ENCODE measurements at regions not wholly inside any gene's neighbourhood (a gene's known extent, or its start where the extent isn't known, plus 50 kb on each side); places are given as distances from the start of the nearest gene placed in this dataset.

DNA sequence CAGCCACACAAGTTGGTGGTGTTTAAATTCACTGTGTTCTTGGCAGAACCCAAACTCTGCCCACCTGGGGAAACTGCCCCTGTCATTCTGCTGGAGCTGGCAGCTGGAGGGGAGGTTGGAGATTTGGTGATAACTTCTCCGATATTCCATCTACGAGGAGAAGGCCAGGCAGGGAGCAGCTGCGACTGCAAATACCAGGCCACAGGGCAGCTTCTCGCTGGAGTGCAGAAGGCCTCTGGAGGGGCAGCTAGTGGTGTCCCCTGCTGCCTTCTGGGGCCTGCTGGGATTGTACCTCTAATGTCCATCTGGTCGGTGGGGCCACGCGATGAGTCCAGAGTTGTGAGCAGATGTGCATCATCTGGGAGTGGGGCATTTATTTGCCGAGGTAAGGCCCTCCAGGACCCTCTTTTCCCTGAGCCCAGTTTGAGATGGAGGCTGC is 98.9 kb downstream of the ACKR3 start:
- in situ Hi-C loops (cut with HindIII; ENCODE audit: low sequenced_read_pairs) = no loop called here
- DNase-seq (ENCODE audit: low spot score) = no peak

DNA sequence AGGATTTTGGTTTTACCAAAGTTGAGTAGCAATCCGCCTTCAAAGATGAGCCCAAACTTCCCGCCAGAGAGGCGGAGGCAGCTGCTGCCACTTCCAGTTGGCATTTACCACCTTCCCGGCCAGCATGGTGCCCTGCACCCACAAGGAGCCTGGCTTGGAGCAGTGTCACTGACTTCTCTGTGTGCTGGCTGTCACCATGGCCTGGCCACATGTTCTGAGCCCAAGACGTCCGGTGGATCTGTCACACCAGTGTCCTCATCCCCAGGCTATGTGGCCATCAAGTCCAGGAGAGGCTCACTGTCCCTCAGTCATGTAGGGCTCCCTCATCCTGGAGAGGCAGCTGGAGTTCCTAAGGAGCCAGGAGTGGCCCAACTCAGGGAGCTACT is 100.6 kb downstream of the ACKR3 start:
- in situ Hi-C loops (cut with HindIII; ENCODE audit: low sequenced_read_pairs) = no loop called here
- DNase-seq (ENCODE audit: low spot score) = no peak

DNA sequence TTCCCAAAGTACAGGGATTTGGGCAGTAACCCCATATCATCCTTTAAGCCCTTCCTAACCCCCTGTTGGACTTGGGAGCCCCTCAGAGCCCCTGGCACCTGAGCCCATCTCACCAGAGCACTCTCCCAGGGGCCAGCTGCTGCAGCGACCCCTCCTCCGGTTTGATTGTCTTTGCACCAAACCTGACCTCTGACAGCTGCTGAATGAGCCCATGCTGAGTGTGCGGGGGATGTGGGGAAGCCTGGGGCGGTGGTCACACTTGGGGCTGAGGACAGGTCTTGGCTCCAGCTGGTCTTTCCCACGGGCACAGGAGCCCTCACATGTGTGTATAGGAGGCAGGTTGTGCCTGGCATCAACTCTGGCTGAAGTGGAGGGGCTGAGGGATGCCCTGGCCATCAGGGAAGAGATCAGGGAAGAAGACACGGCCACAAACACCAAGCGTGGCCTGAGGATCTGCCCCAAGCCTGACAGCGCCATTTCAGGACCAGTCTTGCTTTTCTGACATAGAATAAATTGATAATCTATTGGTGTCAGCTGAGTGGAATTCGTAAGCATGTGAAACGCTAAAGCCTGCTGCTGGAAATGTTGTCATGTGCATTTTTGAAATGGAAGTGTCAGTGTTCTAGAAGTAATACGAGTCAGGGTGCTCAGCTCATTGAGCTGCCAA is 102.4 kb downstream of the ACKR3 start:
- in situ Hi-C loops (cut with HindIII; ENCODE audit: low sequenced_read_pairs) = no loop called here
- no peak for DNase-seq (ENCODE audit: low spot score)

DNA sequence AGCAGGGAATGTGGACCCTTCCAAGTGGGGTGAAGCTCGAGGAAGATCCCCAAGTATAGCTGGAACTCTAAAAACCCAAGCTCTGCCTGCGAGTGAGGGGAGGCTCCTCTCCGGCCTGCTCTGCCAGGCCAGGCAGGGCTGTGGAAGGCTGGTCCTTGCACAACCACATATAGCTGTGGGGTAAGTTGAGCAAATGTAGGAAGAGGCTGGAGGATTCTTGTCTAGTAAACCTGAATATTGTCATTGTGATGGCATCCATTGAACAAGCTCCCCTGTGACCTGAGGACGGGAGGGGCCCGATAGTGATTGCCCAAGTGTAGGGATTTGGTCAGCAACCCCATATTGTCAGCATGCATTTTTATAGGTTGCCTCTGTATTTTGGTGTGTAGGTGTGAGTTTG is 103.0 kb downstream of the ACKR3 start:
- no peak for DNase-seq (ENCODE audit: low spot score)
- in situ Hi-C loops (cut with HindIII; ENCODE audit: low sequenced_read_pairs) = no loop called here

DNA sequence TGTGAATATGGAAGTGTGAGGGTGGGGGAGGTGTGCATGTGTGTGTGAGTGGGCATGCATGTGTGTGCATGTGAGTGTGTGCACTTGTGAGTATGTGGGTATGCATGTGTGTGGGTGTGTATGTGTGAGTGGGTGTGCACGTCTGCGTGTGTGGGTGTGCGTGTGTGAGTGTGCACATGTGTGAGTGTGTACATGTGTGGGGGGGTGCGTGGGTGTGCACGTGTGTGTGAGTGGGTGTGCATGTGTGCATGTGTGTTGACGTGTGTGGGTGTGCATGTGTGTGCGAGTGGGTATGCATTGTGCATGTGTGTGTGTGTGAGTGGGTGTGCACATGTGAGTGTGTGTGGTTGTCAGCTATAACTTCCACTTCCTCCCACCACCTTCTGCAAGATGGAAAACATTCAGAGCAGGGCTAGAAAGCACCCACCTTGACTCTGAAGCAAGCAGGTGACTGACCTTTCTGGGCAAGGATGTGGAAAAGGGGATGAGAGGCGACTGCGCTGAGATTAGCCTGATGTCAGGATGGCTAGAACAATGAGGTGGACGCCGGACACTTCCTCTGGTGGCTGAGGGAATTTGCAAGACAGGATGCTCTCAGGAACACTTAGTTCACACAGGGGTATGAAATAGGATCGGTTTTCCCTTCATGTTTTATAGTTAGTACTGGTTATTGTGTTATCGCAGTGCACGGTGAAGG is 103.6 kb downstream of the ACKR3 start:
- in situ Hi-C loops (cut with HindIII; ENCODE audit: low sequenced_read_pairs) = no loop called here
- no peak for DNase-seq (ENCODE audit: low spot score)

DNA sequence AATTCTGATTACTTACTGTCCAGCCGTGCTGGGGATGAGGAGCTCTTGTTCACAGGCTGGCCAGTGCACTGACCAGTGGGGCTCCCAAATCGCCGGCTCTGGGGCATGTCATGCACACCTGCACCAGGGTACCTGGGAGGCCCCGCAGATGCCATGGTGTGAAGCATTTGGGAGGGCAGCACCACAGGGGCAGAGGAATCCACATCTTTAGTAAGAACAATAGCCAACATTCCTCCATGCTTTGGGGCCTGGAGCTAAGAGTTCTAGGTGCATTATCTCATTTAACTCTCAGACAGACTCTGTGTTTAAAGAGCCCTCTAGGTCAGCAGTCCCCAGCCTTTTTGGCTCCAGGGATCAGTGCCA is 104.2 kb downstream of the ACKR3 start:
- no peak for DNase-seq (ENCODE audit: low spot score)
- in situ Hi-C loops (cut with HindIII; ENCODE audit: low sequenced_read_pairs) = no loop called here

DNA sequence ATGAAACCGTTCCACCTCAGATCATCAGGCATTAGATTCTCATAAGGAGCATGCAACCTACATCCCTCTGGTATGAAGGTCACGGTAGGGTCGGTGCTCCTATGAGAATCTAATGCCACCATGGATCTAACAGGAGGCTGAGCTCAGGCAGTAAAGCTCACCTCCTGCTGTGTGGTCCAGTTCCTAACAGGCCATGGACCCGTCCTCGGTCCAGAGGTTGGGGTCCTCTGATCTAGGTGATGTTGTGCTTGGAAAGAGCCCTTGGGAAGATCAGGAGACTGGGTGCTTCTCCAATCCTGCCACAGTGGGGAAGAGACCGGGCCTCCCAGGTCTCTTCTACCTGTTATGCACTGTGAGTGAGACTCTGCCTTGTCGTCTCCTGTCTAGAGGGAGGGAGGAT is 104.6 kb downstream of the ACKR3 start:
- in situ Hi-C loops (cut with HindIII; ENCODE audit: low sequenced_read_pairs) = no loop called here
- no peak for DNase-seq (ENCODE audit: low spot score)

DNA sequence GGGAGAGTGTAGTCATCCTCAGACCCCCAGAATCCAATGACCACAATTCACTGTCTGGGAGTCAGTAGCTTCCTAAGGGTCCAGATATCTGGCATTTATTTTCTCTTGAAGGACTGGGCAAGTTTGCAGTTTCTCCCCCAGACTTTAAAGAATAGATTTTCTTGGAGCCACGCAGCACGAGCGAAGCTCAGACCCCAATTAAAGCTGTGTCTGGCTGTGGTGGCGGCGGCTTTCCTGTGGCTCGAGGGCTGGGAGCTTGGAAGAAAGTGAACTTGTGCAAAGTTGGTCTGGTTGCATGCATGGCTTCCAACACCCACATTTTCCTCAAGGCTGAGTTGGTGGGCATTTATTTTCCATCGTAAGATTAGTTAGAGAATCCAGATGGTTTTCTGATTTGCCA is 105.0 kb downstream of the ACKR3 start:
- in situ Hi-C loops (cut with HindIII; ENCODE audit: low sequenced_read_pairs) = no loop called here
- DNase-seq (ENCODE audit: low spot score) = no peak

DNA sequence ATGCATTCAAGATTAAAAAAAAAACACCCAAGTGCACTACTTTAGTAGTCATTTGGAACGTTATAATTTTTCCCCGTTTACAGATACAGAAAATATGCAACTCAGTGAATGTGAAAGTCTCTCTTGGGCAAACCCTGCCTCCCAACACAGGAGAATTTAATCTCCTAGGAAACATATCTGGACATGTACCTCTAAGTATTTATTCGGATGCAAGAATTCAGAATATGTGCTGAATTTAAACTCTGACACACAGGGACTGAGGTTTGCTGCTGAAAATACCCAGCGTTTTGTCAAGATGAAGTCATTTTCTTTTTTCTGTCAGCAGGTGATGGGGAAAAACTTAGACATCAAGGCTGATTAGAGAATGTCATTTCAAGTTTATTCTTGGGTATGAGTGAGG is 105.4 kb downstream of the ACKR3 start:
- DNase-seq (ENCODE audit: low spot score) = no peak
- in situ Hi-C loops (cut with HindIII; ENCODE audit: low sequenced_read_pairs) = no loop called here

DNA sequence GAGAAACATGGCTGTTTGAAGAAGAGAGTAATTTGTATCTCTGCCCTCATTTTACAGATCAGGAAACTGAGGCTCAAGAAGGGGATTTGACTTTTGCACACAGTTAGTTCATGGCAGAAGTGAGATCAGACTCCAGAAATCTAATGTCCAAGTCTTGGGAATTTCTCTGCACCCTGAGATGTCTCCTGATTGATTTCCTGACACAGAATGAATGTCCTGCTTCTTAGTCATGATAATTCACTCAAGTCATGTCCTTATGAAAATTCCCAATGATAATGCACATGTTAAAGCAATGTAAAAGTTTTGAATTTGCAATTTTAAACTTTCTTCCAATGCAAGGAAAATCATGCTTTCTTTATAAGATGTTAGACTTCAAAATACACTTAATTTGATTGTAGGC is 105.9 kb downstream of the ACKR3 start:
- in situ Hi-C loops (cut with HindIII; ENCODE audit: low sequenced_read_pairs) = no loop called here
- DNase-seq (ENCODE audit: low spot score) = no peak

DNA sequence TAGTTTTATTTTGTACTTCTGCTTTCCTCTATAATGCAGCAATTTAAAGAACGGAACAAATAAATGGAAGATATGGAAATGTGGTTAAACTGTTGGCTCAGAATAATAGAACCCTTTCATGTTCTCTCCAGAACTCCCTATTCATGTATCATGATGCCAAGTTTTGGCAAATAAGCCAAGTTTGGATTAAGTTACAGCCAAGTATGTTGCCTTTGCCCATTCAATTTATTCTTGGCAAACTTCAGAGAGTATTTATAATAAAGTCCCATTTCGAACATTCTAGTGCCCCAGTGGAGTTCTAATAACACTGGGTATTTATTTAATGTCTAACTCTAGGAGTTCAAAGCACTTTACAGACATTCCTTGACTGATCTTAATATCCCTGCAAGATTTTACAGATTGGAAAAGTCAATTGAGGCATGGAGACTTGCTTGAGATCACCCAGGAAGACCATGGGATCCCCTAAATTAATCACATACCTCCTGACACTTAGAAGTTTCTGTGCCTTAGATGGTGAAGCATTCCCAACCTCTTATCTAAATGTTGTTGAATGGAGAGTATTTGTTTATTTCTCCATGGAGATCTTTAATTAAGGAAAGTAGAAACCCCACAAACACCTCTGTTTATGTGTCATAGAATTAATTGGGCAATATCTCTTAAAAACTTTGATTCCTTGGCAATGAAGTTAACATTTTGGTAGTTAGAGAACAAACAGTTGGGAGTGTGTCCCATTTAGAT is 106.7 kb downstream of the ACKR3 start:
- no peak for DNase-seq (ENCODE audit: low spot score)
- in situ Hi-C loops (cut with HindIII; ENCODE audit: low sequenced_read_pairs) = no loop called here

DNA sequence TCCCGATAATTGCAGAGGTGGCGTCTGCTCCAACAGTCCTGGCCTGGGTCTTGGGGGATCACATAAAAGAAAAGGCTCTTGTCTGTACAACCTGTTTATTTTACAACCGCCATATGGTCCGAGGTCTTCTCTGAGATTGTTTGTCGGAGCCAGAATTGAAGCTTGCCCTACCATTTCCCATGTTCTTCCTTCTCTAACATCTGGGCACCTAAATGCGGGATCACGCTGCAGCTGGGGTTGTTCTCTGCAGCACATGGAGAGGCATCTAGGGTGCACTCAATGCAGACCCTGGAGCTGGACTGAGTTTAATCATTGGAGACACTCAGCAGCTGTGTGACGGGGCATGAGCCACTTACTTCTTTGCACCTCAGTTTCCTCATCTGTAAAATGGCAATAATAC is 107.7 kb downstream of the ACKR3 start:
- DNase-seq (ENCODE audit: low spot score) = no peak
- in situ Hi-C loops (cut with HindIII; ENCODE audit: low sequenced_read_pairs) = no loop called here

DNA sequence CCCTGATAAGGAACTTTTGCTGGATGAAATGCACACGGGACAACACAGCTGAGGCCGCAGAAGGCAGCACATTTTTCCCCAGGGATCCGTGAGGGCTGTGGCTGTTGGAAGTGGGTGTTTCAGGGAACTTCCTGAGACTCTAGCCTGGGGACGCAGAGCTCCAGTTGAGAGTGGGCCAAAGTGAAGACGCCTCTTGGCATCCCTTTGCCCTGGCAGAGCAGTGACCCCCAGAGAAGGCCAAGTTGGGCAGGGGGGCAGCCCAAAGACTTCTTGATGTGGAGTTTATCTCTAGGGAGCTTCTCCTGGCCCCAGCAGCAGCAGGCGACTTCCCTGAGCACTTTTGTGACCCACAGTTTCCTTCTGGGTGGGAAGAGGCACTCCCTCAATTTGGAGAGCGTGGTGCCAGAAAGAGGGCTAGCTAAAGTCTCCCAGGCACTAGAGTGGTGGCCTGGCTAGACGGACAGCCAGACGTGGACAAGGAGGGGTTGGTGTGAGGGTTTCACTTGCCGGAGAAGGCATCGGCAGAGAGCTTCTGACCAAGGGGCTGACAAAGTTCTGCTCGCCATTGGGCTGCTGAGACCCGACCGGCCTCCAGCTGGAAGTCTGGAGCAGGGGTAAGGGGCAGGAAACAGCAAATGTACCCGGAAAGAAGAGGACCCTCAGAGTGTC is 108.8 kb downstream of the ACKR3 start:
- DNase-seq (ENCODE audit: low spot score) = no peak
- in situ Hi-C loops (cut with HindIII; ENCODE audit: low sequenced_read_pairs) = no loop called here

DNA sequence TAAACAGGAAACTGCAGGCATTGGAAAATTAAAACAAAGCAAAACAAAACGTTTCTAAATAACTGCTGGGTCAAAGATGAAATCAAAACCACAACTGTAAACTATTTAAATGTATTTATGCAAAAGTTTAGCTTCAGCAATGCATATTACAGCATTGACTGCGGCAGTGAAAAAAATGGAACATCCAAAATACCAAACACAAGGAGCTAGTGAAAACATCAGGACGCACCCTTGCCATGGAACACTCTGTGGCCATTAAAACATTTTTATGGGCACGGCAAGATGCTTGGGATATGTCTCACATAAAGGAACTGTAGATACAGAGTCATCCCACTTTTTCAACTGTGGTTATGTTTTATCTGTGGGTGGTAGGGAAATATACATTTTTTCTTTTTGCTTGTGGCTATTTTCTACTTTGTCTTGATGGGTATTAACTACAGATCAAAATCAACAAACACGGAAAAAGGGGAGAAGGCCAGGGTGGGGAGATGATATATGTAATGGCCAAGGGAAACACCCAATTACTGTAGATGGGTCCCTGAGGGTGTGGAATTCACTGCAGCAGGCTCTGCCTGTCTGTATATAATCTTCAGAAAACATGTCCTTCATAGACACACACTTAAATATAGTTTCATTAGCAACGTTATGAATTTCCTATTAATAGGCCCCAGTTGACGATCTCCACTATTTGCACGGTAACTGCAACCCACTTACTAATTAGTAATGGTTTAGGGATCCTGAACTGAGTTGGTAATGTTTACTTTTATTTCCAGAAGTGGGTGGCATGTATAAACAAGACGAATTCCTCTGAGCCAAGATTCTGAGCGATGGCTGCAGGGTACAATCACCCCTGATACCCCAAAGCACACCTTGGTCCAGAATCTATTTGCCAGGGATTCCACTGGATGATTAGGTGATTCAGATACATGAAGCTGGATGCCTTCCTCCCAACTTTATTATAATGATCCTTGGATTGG is 110.5 kb downstream of the ACKR3 start:
- no peak for DNase-seq (ENCODE audit: low spot score)
- in situ Hi-C loops (cut with HindIII; ENCODE audit: low sequenced_read_pairs) = no loop called here

DNA sequence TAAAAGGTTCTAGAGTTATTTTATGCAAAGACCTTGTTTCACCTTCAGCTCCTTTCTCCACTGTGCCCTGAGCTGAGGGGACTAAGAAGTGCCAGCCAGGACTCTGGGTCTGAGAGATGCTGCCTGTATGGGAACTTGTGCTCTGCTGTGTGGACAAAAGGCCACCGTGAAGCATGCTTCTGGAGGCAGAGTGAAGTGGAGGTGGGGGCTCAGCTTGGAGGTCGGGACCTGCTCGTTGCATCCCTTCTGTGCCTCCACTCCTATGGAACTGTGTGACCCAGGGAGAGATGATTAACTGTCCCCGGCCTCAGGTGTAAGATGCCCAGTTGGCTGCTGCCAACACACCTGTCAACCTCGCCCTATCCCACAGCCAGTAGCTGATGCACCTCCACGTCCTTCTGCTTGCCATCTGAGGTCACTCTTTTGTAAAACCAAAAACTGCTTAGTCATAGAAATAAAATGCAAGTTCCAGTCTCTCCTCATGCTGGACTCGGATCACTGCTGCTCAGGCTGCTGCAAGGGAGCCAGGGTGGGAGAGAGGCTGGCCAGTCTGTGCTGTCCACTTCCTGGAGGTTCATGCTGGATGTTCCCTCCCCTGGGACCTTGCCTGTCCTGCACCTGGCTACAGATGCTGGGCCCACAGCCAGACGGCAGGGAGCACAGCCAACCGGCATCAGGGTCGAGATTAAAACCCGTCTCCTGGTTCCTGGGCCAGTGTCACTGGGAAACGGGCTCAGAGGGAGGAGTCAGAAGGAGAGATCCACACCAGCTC is 113.2 kb downstream of the ACKR3 start:
- DNase-seq (ENCODE audit: low spot score) = no peak
- in situ Hi-C loops (cut with HindIII; ENCODE audit: low sequenced_read_pairs) = no loop called here

DNA sequence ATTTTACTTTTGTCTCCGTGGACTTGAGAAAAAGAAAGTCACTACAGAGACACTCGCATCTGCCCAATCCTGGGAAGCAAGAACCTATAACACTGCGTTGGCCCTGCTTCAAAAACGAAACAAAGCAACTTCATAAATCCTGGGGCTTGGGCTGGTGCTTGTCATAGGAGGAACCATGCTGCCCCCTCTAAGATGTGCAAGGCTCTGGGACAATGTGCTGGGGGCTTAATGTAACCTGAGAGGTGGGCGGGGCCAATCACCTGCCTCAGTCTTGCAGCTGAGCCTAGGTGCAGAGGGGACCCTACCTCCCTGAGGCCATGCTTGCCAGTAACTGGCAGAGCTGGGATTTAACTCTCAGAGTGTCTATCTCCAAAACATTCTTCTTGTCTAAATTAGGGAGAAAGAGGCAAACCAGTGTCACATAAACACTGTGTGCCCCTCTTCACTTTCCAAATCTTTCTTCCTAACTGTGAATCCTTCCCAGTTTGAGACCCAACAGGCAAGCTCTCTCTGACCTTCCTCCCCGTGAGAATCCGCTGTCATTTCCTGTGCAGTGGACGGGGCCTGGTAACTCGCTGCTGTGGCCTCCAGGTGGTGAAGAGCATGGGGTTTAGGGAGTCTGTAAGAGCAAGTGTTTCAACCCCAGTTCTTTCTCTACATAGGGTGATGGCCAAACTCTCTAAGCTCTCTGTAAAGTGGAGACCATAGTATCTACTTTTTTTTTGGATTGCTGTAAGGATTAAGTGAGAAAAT is 115.1 kb downstream of the ACKR3 start:
- DNase-seq (ENCODE audit: low spot score) = no peak
- in situ Hi-C loops (cut with HindIII; ENCODE audit: low sequenced_read_pairs) = no loop called here

DNA sequence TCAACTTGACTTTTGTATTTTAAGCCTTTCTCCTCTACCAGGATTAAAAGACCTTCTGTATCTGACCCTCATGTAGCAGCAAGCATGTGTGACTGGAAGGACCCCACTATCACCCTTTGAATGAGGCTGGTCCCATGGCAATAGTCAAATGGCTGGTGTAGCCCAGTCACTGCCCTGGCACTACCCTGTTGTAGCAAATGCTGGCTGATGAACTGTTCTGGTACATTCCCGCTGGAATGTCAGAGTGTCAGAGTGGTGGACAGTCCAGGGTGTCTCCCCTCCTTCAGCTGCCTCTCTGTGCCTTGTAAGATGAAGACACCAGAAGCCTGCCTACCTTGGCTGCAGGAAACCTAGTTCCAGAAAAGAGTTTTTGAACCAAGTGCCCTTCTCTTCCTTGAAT is 115.7 kb downstream of the ACKR3 start:
- in situ Hi-C loops (cut with HindIII; ENCODE audit: low sequenced_read_pairs) = no loop called here
- no peak for DNase-seq (ENCODE audit: low spot score)

Data from G401 (cell line).